ENCODE measurements at regions not wholly inside any gene's neighbourhood (a gene's known extent, or its start where the extent isn't known, plus 50 kb on each side); places are given as distances from the start of the nearest gene placed in this dataset.
A peak's percentile ranks its signal among the peaks of the same experiment; 100 is the strongest.

GRCh38 chr2:145644820-145645302, 1124.9 kb upstream of the ZEB2 start:
- FAIRE-seq (no peak), DNase-seq (ENCODE audit: insufficient read length, low spot score) (no peak)

DNA sequence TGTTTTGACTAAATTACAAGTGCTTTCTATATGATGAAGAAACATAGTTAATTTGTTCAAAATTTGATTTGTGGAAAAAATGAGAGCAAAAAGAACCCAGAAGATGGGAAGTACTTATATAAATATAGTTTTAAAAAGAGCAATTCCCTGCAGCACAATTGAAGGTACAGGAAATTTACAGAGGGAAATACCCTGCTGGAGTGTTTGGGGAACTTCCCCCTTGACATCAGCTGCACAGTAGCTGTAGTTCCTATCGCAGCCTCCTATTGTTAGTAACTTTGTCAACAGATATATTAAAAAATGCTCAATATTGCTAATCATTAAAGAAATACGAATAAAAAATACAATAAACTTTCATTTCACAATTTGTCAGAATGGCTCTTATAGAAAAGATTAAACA, 1118.8 kb upstream of the ZEB2 start:
- FAIRE-seq (no peak), DNase-seq (ENCODE audit: insufficient read length, low spot score) (no peak)

- no peak for FAIRE-seq
- no peak for DNase-seq (ENCODE audit: insufficient read length, low spot score)
These were observed 1115.9 kb upstream of the ZEB2 start for GRCh38 chr2:145635706-145636427.

GRCh38 chr2:145631561-145631960, 1111.6 kb upstream of the ZEB2 start:
- FAIRE-seq: no peak
- DNase-seq (ENCODE audit: insufficient read length, low spot score): no peak

- no peak for FAIRE-seq
These were observed 1106.4 kb upstream of the ZEB2 start for GRCh38 chr2:145626301-145626700.

GRCh38 chr2:145625111-145625510, 1105.2 kb upstream of the ZEB2 start:
- FAIRE-seq: no peak
- DNase-seq (ENCODE audit: insufficient read length, low spot score): no peak

More at GRCh38 chr2:145626301-145626700, 1106.4 kb upstream of the ZEB2 start:
- no peak for DNase-seq (ENCODE audit: insufficient read length, low spot score)

- DNase-seq (ENCODE audit: insufficient read length, low spot score) (no peak), FAIRE-seq (no peak)
These were observed 1103.2 kb upstream of the ZEB2 start for GRCh38 chr2:145623136-145623535.

DNA sequence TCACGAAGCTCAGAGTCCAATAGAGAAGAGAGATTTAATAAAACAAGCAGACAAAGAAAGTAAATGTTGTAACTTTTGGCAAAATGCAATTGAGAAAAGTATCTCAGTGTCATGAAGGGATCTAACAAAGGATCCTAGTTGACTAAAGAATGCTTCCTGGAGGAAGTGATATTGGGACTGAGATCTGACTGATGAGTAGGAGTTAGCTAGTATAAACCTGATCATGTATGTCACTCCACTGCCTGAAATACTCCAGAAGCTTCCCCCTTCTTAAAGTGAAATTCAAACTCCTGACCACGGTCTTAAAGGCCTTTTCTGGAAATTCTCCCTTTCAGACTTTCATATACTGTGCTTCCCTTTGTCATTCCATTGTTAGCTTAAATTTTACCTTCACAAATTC, 1102.4 kb upstream of the ZEB2 start:
- DNase-seq (ENCODE audit: insufficient read length, low spot score) (no peak), FAIRE-seq (no peak)

DNA sequence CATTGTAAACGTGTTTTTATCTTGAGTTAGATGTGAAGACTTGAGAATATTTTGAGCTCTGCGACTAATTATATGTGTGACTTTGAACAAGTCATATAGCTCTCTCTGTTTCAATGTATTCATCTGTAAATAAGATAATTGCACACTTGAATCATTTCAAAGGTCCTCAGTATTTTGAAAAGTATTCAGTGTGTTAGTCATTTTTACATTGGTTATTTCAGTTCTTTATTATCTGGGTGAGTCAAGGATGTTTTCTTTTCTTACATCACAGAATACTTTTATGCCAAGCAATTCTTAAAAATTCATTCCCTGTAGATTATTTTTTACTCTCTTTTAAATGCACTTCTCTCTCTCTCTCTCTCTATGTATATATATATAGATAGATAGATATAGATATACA, 1098.0 kb upstream of the ZEB2 start:
- no peak for DNase-seq (ENCODE audit: insufficient read length, low spot score)
- no peak for FAIRE-seq

DNA sequence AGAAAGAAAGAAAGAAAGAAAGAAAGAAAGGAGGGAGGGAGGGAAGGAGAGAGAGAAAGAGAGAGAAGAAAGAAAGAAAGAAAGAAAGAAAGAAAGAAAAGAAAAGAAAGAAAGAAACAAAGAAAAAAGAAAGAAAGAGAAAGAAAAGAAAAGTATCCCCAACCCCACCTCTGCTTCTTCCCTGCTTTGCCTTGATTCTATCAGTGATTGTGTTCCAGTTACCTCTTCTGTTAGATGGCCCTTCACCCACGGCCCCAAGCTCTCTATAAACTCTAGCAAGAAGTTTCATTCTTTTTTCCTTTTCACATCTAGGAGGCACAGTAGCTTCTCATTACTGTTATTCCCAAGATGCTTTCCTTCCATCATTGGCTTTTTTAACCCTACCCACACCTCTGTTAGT, 1097.5 kb upstream of the ZEB2 start:
- DNase-seq (ENCODE audit: insufficient read length, low spot score): no peak
- no peak for FAIRE-seq

DNA sequence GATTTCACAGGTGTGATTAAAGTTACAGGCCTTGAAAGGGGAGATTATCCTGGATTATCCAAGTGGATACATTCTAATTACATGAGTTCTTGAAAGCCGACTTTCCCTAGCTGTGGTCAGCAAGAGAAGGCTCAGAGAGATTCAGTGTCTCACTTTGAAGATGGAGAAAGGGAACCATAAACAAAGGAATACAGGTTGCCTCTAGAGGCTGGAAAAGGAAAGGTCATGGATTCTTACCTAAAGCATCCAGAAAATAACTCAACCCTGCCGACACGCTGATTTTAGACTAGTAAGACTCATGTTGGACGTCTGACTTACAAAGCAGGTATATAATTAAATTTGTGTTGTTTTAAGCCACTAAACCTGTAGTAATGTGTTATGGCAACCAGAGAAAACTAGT, 1095.7 kb upstream of the ZEB2 start:
- FAIRE-seq (no peak), DNase-seq (ENCODE audit: insufficient read length, low spot score) (no peak)

GRCh38 chr2:145609951-145610350, 1090.0 kb upstream of the ZEB2 start:
- DNase-seq (ENCODE audit: insufficient read length, low spot score) (no peak), FAIRE-seq (no peak)

GRCh38 chr2:145601361-145601925, 1081.5 kb upstream of the ZEB2 start:
- DNase-seq (ENCODE audit: insufficient read length, low spot score) (no peak), FAIRE-seq (no peak)

- DNase-seq (ENCODE audit: insufficient read length, low spot score): no peak
- FAIRE-seq: no peak
These were observed 1080.9 kb upstream of the ZEB2 start for GRCh38 chr2:145600811-145601210.

- FAIRE-seq: no peak
- DNase-seq (ENCODE audit: insufficient read length, low spot score): no peak
These were observed 1079.8 kb upstream of the ZEB2 start for GRCh38 chr2:145599756-145600155.

GRCh38 chr2:145598434-145598833, 1078.5 kb upstream of the ZEB2 start:
- FAIRE-seq (no peak), DNase-seq (ENCODE audit: insufficient read length, low spot score) (no peak)

DNA sequence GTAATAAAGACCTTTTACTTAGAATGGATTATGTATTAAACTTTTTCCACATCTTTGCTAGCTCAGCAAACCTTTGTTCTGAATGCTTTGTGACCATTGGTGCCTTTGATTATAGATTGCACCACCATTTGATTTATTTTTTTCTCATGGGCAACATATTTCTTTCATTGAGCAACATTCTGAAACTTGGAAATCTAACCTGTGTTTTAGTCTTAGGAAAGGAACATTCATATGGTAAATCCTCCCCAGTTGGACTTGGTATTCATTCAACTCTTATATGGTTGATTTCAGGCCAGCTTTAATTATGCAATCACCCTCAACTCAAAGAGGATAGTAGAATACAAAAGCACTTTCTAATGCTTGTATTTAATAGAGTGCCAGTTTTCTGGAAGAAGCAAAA, 1077.9 kb upstream of the ZEB2 start:
- DNase-seq (ENCODE audit: insufficient read length, low spot score): no peak
- no peak for FAIRE-seq

DNA sequence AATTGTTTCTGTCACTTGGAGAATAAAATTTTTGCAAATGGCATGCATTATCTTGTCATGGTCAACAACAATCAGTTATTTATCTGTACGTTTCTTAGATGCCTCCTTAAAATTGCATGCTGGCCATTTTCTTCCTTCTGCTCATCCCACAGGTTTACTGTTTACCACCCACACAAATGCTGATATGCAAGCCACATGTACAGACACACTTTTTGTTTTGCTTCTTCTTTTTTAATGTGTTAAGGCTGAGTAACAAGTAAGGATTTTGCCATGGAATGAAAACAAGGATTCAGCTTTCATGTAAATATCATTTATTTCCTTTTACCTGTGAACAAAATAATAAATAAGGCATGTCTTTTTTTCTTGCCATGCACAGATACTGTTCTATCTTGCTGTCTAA, 1077.1 kb upstream of the ZEB2 start:
- no peak for DNase-seq (ENCODE audit: insufficient read length, low spot score)
- no peak for FAIRE-seq

GRCh38 chr2:145596416-145596815, 1076.5 kb upstream of the ZEB2 start:
- DNase-seq (ENCODE audit: insufficient read length, low spot score) (no peak), FAIRE-seq (no peak)

DNA sequence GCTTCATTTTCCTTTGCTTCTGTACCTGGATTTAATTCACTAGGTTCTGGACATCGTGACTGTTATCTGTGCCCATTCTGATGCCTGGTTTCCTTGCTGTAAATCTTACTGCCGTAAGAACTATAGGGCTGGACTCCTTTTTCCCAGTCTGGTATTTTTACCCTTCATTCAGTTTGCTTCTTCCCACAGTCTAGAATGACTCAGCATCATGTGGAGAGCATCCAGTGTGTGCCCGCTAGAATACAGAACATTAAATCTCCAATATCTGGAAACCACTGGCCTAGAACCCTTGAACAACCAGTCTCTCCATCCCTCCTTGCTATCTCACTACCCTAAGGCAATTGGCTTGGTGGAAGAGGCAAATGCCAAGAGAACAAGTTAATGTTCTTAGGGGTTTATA, 1075.4 kb upstream of the ZEB2 start:
- DNase-seq (ENCODE audit: insufficient read length, low spot score) (no peak), FAIRE-seq (no peak)

DNA sequence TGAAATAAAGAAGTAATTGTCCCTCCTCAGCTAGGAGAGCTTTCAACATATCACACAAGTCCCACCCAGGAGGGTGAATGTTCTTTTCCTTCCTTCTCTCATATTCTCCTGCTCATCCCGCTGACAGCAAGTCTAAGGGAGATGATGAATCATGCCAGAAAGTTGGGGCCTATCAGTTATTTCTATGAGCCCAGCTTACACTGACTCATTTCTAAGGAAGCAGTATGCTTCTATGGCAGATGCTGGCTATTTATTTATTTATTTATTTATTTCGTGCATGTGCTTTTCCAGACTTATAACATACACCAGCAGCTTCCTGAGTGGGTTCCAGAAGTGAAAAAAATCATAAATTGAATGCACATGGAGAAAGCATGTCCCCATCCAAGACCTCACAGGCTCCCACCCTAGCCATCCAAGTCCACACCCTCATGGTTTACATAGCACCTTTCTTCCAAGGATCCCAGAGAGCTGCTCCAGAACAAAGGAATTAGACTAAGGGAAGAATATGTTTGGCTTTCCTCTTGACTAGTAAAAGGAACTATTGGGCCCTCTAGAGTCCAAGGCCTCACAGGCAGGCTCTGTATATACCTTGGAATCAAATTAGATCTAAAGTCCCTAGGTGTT, 1074.2 kb upstream of the ZEB2 start:
- DNase-seq (ENCODE audit: insufficient read length, low spot score) (peak; percentile 38), FAIRE-seq (no peak)

- DNase-seq (ENCODE audit: insufficient read length, low spot score) (no peak), FAIRE-seq (no peak)
These were observed 1073.4 kb upstream of the ZEB2 start for GRCh38 chr2:145593280-145593679.

Measured in HTR-8/SVneo (cell line).